ENCODE measurements at regions not wholly inside any gene's neighbourhood (a gene's known extent, or its start where the extent isn't known, plus 50 kb on each side); places are given as distances from the start of the nearest gene placed in this dataset.

GRCh38 chr6:85077098-85077497 is 312.7 kb upstream of the TBX18 start:
- TF ChIP-seq REST (IDR thresholded peaks at IDR 0.05; ENCODE audit: low read depth), result no peak
- no peak for TF ChIP-seq MAX (IDR thresholded peaks at IDR 0.05)
- TF ChIP-seq CREB1 (IDR thresholded peaks at IDR 0.05; ENCODE audit: low read depth), result no peak
- TF ChIP-seq EP300 (IDR thresholded peaks at IDR 0.05; ENCODE audit: borderline replicate concordance), result no peak
- no peak for TF ChIP-seq NFIC (IDR thresholded peaks at IDR 0.05)
- no peak for TF ChIP-seq YY1 (IDR thresholded peaks at IDR 0.05; ENCODE audit: low read depth)
- no peak for TF ChIP-seq CEBPB (IDR thresholded peaks at IDR 0.05)
- no peak for TF ChIP-seq TAF1 (IDR thresholded peaks at IDR 0.05; ENCODE audit: low read depth)
- no peak for TF ChIP-seq USF1 (IDR thresholded peaks at IDR 0.05)
- no peak for TF ChIP-seq TCF12 (IDR thresholded peaks at IDR 0.05; ENCODE audit: low read depth)
- TF ChIP-seq FOXM1 (IDR thresholded peaks at IDR 0.05; ENCODE audit: borderline replicate concordance, low read depth), result no peak

All from Ishikawa (cell line).